Smooth muscle cell (in vitro differentiated cells): ENCODE measurements at regions not wholly inside any gene's neighbourhood (a gene's known extent, or its start where the extent isn't known, plus 50 kb on each side); places are given as distances from the start of the nearest gene placed in this dataset.
"Not testable (repeated sequence)": the region's sequence is repeated elsewhere in the genome, so short reads cannot be mapped to it uniquely, and the experiment has no call there.

Source experiments
- DNase-seq: peaks from one replicate; lab custom pipeline; 2025; ENCODE audit not compliant: unreplicated experiment; lab: John Stamatoyannopoulos, UW
- H2AFZ ChIP-seq: fragments of 200-600 bp; sonication (generic); 2 replicates; pipeline ENCODE4 v1.6.0; 2016; ENCODE audit warnings: antibody characterized with exemption, low read depth, mild to moderate bottlenecking
- H3F3A ChIP-seq: fragments of 200-600 bp; sonication (generic); 2 replicates; pipeline ENCODE4 v1.6.0; 2017; ENCODE audit warnings: antibody characterized with exemption, low read depth
- H3K27ac ChIP-seq: fragments of 200-600 bp; sonication (generic); 2 replicates; pipeline ENCODE4 v1.5.1; 2016; ENCODE audit warnings: low read depth, mild to moderate bottlenecking
- H3K27me3 ChIP-seq: fragments of 200-600 bp; sonication (generic); 2 replicates; pipeline ENCODE4 v1.6.1; 2016; ENCODE audit warnings: low read depth, mild to moderate bottlenecking
- H3K36me3 ChIP-seq: fragments of 200-600 bp; sonication (generic); 2 replicates; pipeline ENCODE4 v1.5.1; 2016; ENCODE audit warnings: low read depth
- H3K4me1 ChIP-seq: fragments of 200-600 bp; sonication (generic); 2 replicates; pipeline ENCODE4 v1.5.1; 2016; ENCODE audit warnings: low read depth
- H3K4me2 ChIP-seq: fragments of 200-600 bp; sonication (generic); 2 replicates; pipeline ENCODE4 v1.6.0; 2016; ENCODE audit warnings: mild to moderate bottlenecking
- H3K4me3 ChIP-seq: fragments of 200-600 bp; sonication (generic); 2 replicates; pipeline ENCODE4 v1.5.1; 2016; ENCODE audit warnings: mild to moderate bottlenecking
- H3K79me2 ChIP-seq: fragments of 200-600 bp; sonication (generic); 2 replicates; pipeline ENCODE4 v1.6.0; 2016; ENCODE audit warnings: low read depth, mild to moderate bottlenecking
- H3K9ac ChIP-seq: fragments of 200-600 bp; sonication (generic); 2 replicates; pipeline ENCODE4 v1.6.0; 2016; ENCODE audit warnings: low read depth
- H3K9me3 ChIP-seq: fragments of 200-600 bp; sonication (generic); replicated peaks from 2 replicates; pipeline ENCODE4 v1.5.1; 2016; ENCODE audit warnings: low read depth
- H4K20me1 ChIP-seq: fragments of 200-600 bp; sonication (generic); 2 replicates; pipeline ENCODE4 v1.6.0; 2016; ENCODE audit warnings: low read depth
- CTCF ChIP-seq: fragments of 200-600 bp; sonication (generic); IDR thresholded peaks from 2 replicates; pipeline ENCODE4 v1.5.1; 2017; ENCODE audit warnings: borderline replicate concordance, mild to moderate bottlenecking, antibody characterized with exemption; ENCODE audit not compliant: insufficient read depth, poor library complexity, severe bottlenecking
- WGBS: methylation state at CpG from one replicate; pipeline ENCODE4 v1.1.7; 2016; ENCODE audit warnings: low lambda C conversion rate; 5-methylcytosine and 5-hydroxymethylcytosine counted together

GRCh38 chr5:157963244-157963643, 104.3 kb upstream of the CLINT1 start:
- Histone ChIP-seq H3K4me2 (no peak overlapping the region), H3F3A (no peaks in the 10 kb centered on the region), H2AFZ (no peak overlapping the region), H3K79me2 (no peaks in the 10 kb centered on the region), H3K4me1 (no peaks in the 10 kb centered on the region), H3K27ac (no peak overlapping the region), H4K20me1 (no peaks in the 10 kb centered on the region), H3K9me3 (no peaks in the 10 kb centered on the region), H3K36me3 (no peaks in the 10 kb centered on the region), H3K9ac (no peak overlapping the region), H3K27me3 (no peaks in the 10 kb centered on the region), H3K4me3 (no peak overlapping the region)
- no peak for TF ChIP-seq CTCF
- whole genome bisulfite sequencing: 95% methylated on average over 2 of the region's 2 CpGs
- no peak for DNase-seq

- DNase-seq, H3K79me2 ChIP-seq, H2AFZ ChIP-seq, H3K4me3 ChIP-seq, H3K9me3 ChIP-seq, H3K27me3 ChIP-seq, H3K4me1 ChIP-seq, H3K27ac ChIP-seq, H3K36me3 ChIP-seq, H3F3A ChIP-seq, H4K20me1 ChIP-seq, H3K4me2 ChIP-seq, H3K9ac ChIP-seq: not testable (repeated sequence)
- WGBS: 94% methylated on average over 8 of the region's 8 CpGs
Measured at GRCh38 chr5:157962686-157963085, 103.7 kb upstream of the CLINT1 start.

- Histone ChIP-seq H3K4me2 (no peak overlapping the region), H4K20me1 (no peaks in the 10 kb centered on the region), H3K4me3 (no peak overlapping the region), H3K27ac (no peak overlapping the region), H3K36me3 (no peaks in the 10 kb centered on the region), H2AFZ (no peak overlapping the region), H3K9me3 (no peaks in the 10 kb centered on the region), H3K79me2 (no peaks in the 10 kb centered on the region), H3F3A (no peaks in the 10 kb centered on the region), H3K9ac (no peak overlapping the region), H3K4me1 (no peaks in the 10 kb centered on the region), H3K27me3 (no peaks in the 10 kb centered on the region)
- WGBS: 56% methylated on average over 6 of the region's 6 CpGs
- DNase-seq: no peak
- no peak for TF ChIP-seq CTCF
Measured at GRCh38 chr5:157961896-157962590, 103.1 kb upstream of the CLINT1 start.

GRCh38 chr5:157961176-157961575, 102.2 kb upstream of the CLINT1 start:
- Histone ChIP-seq H3K9me3 (no peaks in the 10 kb centered on the region), H3K27ac (no peak overlapping the region), H3K36me3 (no peaks in the 10 kb centered on the region), H3K4me3 (no peak overlapping the region), H3F3A (no peaks in the 10 kb centered on the region), H4K20me1 (no peaks in the 10 kb centered on the region), H2AFZ (no peak overlapping the region), H3K4me2 (no peak overlapping the region), H3K79me2 (no peaks in the 10 kb centered on the region), H3K4me1 (no peaks in the 10 kb centered on the region), H3K27me3 (no peaks in the 10 kb centered on the region), H3K9ac (no peak overlapping the region)
- no peak for DNase-seq
- 90% methylated on average over 9 of the region's 9 CpGs for WGBS
- TF ChIP-seq CTCF: no peak
